HL-60 (cell line): ENCODE measurements at regions not wholly inside any gene's neighbourhood (a gene's known extent, or its start where the extent isn't known, plus 50 kb on each side); places are given as distances from the start of the nearest gene placed in this dataset.

Source experiments
- DNase-seq, 2 experiments: peaks; one replicate each; pipeline ENCODE4 v3.0.0-alpha.2; 2010 to 2020; ENCODE audit warnings: low read depth in 1 of 2, low spot score in 1 of 2
- H3K27ac ChIP-seq: fragments of 250-450 bp; sonication (Bioruptor Pico); replicated peaks from 2 replicates; pipeline ENCODE4 v1.5.1; 2020; ENCODE audit warnings: mild to moderate bottlenecking, moderate library complexity
- H3K27me3 ChIP-seq: fragments of 250-450 bp; sonication (Bioruptor Pico); 2 replicates; pipeline ENCODE4 v1.5.1; 2021; ENCODE audit warnings: mild to moderate bottlenecking, moderate library complexity; ENCODE audit not compliant: insufficient read depth, poor library complexity, severe bottlenecking
- H3K4me3 ChIP-seq: replicated peaks from 2 replicates; pipeline ENCODE4 v1.5.1; 2011; ENCODE audit warnings: mild to moderate bottlenecking, control low read depth, low read length; ENCODE audit not compliant: insufficient read depth
- GABPA ChIP-seq: IDR thresholded peaks from 2 replicates; pipeline ENCODE4 v1.6.1; 2012; ENCODE audit warnings: low read depth
- POLR2AphosphoS5 ChIP-seq: IDR thresholded peaks from 2 replicates; pipeline ENCODE4 v1.6.1; 2012; ENCODE audit warnings: low read depth
- SPI1 ChIP-seq: IDR thresholded peaks from 2 replicates; pipeline ENCODE4 v1.6.1; 2012; ENCODE audit warnings: low read depth, mild to moderate bottlenecking, borderline replicate concordance
- TF ChIP-seq, protein P1 (sequence below): IDR thresholded peaks from 2 replicates; pipeline ENCODE4 v1.6.1; 2012; ENCODE audit warnings: low read depth; ENCODE audit not compliant: insufficient replicate concordance
- TF ChIP-seq, protein P2 (sequence below): IDR thresholded peaks from one replicate; pipeline ENCODE4 v1.5.1; 2011; ENCODE audit warnings: low read length, control low read depth, inconsistent platforms; ENCODE audit not compliant: insufficient read depth

DNA sequence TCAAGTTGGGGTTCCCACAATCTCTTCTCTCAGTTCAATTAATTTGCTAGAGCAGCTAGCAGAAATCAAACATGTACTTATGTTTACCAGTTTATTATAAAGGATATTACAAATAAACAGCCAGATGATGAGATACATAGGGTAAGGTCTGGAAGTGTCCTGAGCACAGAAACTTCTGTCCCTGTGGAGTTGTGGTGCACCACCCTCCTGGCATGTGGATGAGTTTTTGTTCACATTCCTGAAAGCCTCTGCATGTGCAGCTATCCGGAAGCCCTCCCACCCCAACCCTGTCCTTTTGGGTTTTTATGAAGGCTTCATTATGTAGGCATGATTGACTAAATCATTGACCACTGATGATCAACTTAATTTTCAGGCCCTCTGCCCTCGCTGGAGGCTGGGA is 791.2 kb upstream of the ZNF608 start:
- Histone ChIP-seq H3K27ac (no peak overlapping the region), H3K27me3 (no peaks in the 10 kb centered on the region), H3K4me3 (no peak overlapping the region)
- DNase-seq, result no peak
- TF ChIP-seq SPI1 (no peak), POLR2AphosphoS5 (no peak), GABPA (no peak)
- TF ChIP-seq, protein P1, sequence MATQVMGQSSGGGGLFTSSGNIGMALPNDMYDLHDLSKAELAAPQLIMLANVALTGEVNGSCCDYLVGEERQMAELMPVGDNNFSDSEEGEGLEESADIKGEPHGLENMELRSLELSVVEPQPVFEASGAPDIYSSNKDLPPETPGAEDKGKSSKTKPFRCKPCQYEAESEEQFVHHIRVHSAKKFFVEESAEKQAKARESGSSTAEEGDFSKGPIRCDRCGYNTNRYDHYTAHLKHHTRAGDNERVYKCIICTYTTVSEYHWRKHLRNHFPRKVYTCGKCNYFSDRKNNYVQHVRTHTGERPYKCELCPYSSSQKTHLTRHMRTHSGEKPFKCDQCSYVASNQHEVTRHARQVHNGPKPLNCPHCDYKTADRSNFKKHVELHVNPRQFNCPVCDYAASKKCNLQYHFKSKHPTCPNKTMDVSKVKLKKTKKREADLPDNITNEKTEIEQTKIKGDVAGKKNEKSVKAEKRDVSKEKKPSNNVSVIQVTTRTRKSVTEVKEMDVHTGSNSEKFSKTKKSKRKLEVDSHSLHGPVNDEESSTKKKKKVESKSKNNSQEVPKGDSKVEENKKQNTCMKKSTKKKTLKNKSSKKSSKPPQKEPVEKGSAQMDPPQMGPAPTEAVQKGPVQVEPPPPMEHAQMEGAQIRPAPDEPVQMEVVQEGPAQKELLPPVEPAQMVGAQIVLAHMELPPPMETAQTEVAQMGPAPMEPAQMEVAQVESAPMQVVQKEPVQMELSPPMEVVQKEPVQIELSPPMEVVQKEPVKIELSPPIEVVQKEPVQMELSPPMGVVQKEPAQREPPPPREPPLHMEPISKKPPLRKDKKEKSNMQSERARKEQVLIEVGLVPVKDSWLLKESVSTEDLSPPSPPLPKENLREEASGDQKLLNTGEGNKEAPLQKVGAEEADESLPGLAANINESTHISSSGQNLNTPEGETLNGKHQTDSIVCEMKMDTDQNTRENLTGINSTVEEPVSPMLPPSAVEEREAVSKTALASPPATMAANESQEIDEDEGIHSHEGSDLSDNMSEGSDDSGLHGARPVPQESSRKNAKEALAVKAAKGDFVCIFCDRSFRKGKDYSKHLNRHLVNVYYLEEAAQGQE, result no peak
- TF ChIP-seq, protein P2, sequence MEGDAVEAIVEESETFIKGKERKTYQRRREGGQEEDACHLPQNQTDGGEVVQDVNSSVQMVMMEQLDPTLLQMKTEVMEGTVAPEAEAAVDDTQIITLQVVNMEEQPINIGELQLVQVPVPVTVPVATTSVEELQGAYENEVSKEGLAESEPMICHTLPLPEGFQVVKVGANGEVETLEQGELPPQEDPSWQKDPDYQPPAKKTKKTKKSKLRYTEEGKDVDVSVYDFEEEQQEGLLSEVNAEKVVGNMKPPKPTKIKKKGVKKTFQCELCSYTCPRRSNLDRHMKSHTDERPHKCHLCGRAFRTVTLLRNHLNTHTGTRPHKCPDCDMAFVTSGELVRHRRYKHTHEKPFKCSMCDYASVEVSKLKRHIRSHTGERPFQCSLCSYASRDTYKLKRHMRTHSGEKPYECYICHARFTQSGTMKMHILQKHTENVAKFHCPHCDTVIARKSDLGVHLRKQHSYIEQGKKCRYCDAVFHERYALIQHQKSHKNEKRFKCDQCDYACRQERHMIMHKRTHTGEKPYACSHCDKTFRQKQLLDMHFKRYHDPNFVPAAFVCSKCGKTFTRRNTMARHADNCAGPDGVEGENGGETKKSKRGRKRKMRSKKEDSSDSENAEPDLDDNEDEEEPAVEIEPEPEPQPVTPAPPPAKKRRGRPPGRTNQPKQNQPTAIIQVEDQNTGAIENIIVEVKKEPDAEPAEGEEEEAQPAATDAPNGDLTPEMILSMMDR, result no peak

DNA sequence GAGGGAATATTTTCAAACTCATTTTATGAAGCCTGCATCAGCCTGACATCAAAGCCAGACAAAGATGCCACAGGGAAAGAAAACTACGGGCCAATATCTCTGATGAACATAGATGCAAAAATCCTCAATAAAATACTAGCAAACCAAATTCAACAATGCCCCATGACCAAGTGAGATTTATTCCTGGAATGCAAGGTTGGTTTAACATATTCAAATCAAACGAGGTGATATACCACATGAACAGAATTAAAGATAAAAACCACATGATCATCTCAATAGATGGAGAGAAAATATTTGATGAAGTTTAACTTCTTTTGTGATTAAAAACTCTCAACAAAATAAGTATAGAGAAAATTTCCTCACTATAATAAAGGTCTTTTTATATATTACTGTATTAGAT is 792.0 kb upstream of the ZNF608 start:
- no peak for DNase-seq
- Histone ChIP-seq H3K27me3 (no peaks in the 10 kb centered on the region), H3K4me3 (no peak overlapping the region), H3K27ac (no peak overlapping the region)
- TF ChIP-seq, protein P1, result no peak
- no peak for TF ChIP-seq GABPA
- no peak for TF ChIP-seq POLR2AphosphoS5
- no peak for TF ChIP-seq SPI1
- TF ChIP-seq, protein P2, result no peak

DNA sequence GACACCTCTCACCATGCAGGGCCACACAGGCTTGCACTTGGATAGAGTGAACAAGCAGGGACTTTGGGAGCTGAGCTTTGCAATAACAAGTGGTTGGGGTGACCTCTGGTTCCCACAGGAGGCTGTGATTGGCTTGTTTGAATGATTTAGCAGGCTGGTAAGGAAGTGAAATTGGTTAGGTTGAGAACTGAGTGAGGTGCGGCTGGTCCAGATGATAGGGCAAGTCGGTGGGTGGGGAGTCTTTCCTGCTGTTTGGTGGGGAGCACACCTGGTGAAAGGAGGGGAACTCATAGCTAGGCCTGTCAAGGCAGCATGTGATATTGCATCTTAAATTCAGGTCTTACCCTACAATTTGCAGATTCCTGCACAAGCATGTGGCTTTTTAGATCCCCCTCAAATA is 794.6 kb upstream of the ZNF608 start:
- no peak for DNase-seq
- Histone ChIP-seq H3K27me3 (no peaks in the 10 kb centered on the region), H3K27ac (no peak overlapping the region), H3K4me3 (no peak overlapping the region)
- TF ChIP-seq, protein P1, result no peak
- TF ChIP-seq GABPA (no peak), POLR2AphosphoS5 (no peak), SPI1 (no peak)
- TF ChIP-seq, protein P2, result no peak
